B cell (primary cell): ENCODE measurements at regions not wholly inside any gene's neighbourhood (a gene's known extent, or its start where the extent isn't known, plus 50 kb on each side); places are given as distances from the start of the nearest gene placed in this dataset.

ENCODE experiments used
- ATAC-seq: fragments of 200-7000 bp; cut with Tn5 transposase; one replicate; pipeline ENCODE4 v1.10.0; 2021; ENCODE audit warnings: low read depth, mild to moderate bottlenecking, moderate number of reproducible peaks, moderate library complexity
- CTCF ChIA-PET: fragments of 350-600 bp; sonication (Branson Sonifier 250); formaldehyde crosslinking; loops from one replicate; lab custom pipeline; 2021; ENCODE audit warnings: antibody characterized with exemption, inconsistent platforms; lab: Charles Lee
- POLR2A ChIA-PET: fragments of 350-600 bp; sonication (Branson Sonifier 250); formaldehyde crosslinking; loops from one replicate; lab custom pipeline; 2021; ENCODE audit warnings: antibody characterized with exemption; lab: Charles Lee
- DNase-seq: peaks from one replicate; pipeline ENCODE4 v3.0.0; 2013
- H2AFZ ChIP-seq: 2 replicates; pipeline ENCODE4 v1.6.1; 2012; ENCODE audit warnings: mild to moderate bottlenecking, low read depth, low read length; ENCODE audit not compliant: insufficient read depth, poor library complexity, severe bottlenecking
- H3K27ac ChIP-seq, 2 donors: 1 replicate in 1 of 2; 2 replicates in 1 of 2; pipeline ENCODE4 v1.5.1; 2012 to 2013; ENCODE audit warnings: low read length in 2 of 2, mild to moderate bottlenecking in 2 of 2, moderate library complexity in 1 of 2
- H3K27me3 ChIP-seq, 4 experiments: fragments of 200-600 bp in 1 of 4; sonication (generic) in 1 of 4; replicated peaks in 1 of 4; 1 replicate in 2 of 4; 2 replicates in 2 of 4; pipeline versions ENCODE4 v1.6.1 to v1.7.0; 2013 to 2016; ENCODE audit warnings: low read length in 3 of 4, mild to moderate bottlenecking in 2 of 4, mixed read lengths in 1 of 4, moderate library complexity in 1 of 4; ENCODE audit not compliant: insufficient read depth in 4 of 4, control insufficient read depth in 3 of 4; ENCODE audit errors: control extremely low read depth in 1 of 4
- H3K36me3 ChIP-seq, 2 experiments: replicated peaks in 1 of 2; 1 replicate in 1 of 2; 2 replicates in 1 of 2; pipeline versions ENCODE4 v1.6.1 to v1.7.1; 2013; ENCODE audit warnings: low read length in 1 of 2; ENCODE audit not compliant: insufficient read depth in 2 of 2, control insufficient read depth in 1 of 2; ENCODE audit errors: control extremely low read depth in 1 of 2, extremely low read depth in 1 of 2
- H3K4me1 ChIP-seq, 2 donors: fragments of 200-600 bp in 1 of 2; sonication (generic) in 1 of 2; 1 replicate in 1 of 2; 2 replicates in 1 of 2; pipeline versions ENCODE4 v1.5.1 to v1.6.1; 2013 to 2017; ENCODE audit warnings: low read length in 2 of 2; ENCODE audit not compliant: control insufficient read depth in 2 of 2, insufficient read depth in 2 of 2
- H3K4me2 ChIP-seq: replicated peaks from 2 replicates; pipeline ENCODE3; 2012; ENCODE audit warnings: mild to moderate bottlenecking, low read depth, low read length; ENCODE audit not compliant: poor library complexity, severe bottlenecking
- H3K4me3 ChIP-seq, 5 experiments: fragments of 200-600 bp in 1 of 5; sonication (generic) in 1 of 5; 1 replicate in 3 of 5; 2 replicates in 2 of 5; pipeline versions ENCODE4 v1.5.1 to v1.7.0; 2011 to 2016; ENCODE audit warnings: low read length in 4 of 5, mild to moderate bottlenecking in 4 of 5, low read depth in 2 of 5, control low read depth in 1 of 5, moderate library complexity in 1 of 5; ENCODE audit not compliant: insufficient read depth in 1 of 5; ENCODE audit errors: control extremely low read depth in 1 of 5, extremely low read depth in 1 of 5
- H3K79me2 ChIP-seq: fragments of 200-600 bp; sonication (generic); one replicate; pipeline ENCODE4 v1.6.0; 2016; ENCODE audit warnings: low read length; ENCODE audit not compliant: control insufficient read depth, insufficient read depth
- H3K9ac ChIP-seq: fragments of 200-600 bp; sonication (generic); 2 replicates; pipeline ENCODE4 v1.6.1; 2017; ENCODE audit warnings: mild to moderate bottlenecking, low read length, moderate library complexity
- H3K9me3 ChIP-seq, 3 donors: one replicate each; pipeline versions ENCODE4 v1.6.1 to v1.7.1; 2013; ENCODE audit warnings: low read length in 2 of 3; ENCODE audit not compliant: control insufficient read depth in 2 of 3, insufficient read depth in 1 of 3; ENCODE audit errors: control extremely low read depth in 1 of 3
- H4K20me1 ChIP-seq: 2 replicates; pipeline ENCODE4 v1.6.0; 2012; ENCODE audit warnings: mild to moderate bottlenecking, low read length; ENCODE audit not compliant: insufficient read depth, control insufficient read depth, poor library complexity, severe bottlenecking
- H3K27ac Mint-ChIP-seq: one replicate; pipeline ENCODE4 v1.8.0; 2021; ENCODE audit warnings: mixed read lengths
- H3K27me3 Mint-ChIP-seq: one replicate; pipeline ENCODE4 v1.8.0; 2021; ENCODE audit warnings: mixed read lengths
- H3K4me1 Mint-ChIP-seq: one replicate; pipeline ENCODE4 v1.8.0; 2021; ENCODE audit warnings: mixed read lengths
- H3K4me3 Mint-ChIP-seq: one replicate; pipeline ENCODE4 v1.8.0; 2021; ENCODE audit warnings: mixed read lengths
- H3K9me3 Mint-ChIP-seq: one replicate; pipeline ENCODE4 v1.8.0; 2022; ENCODE audit warnings: mixed read lengths; ENCODE audit not compliant: insufficient read depth
- CTCF ChIP-seq: fragments of 200-600 bp; IDR thresholded peaks from one replicate; pipeline ENCODE4 v1.8.0; 2022; ENCODE audit warnings: antibody characterized with exemption, mild to moderate bottlenecking
- EZH2 ChIP-seq: IDR thresholded peaks from 2 replicates; pipeline ENCODE4 v1.6.1; 2012; ENCODE audit warnings: borderline replicate concordance, low read depth, mild to moderate bottlenecking, moderate library complexity, low read length; ENCODE audit not compliant: insufficient read depth, poor library complexity, severe bottlenecking
- WGBS: methylation state at CpG from one replicate; pipeline ENCODE4 v1.1.5; 2013; ENCODE audit warnings: missing lambda C conversion rate; ENCODE audit not compliant: insufficient coverage; 5-methylcytosine and 5-hydroxymethylcytosine counted together
- intact Hi-C: fragments of 100-400 bp; cut with micrococcal nuclease; formaldehyde crosslinking; loops from one replicate; pipeline ENCODE4 v1.10.0; 2022

GRCh38 chr16:74107795-74108610, 188.6 kb upstream of the PSMD7 start:
- POLR2A ChIA-PET = no interaction called here
- intact Hi-C loops = no loop called here
- TF ChIP-seq EZH2 = no peak
- peak; percentile 45 for TF ChIP-seq CTCF
- WGBS = 38% methylated on average over 13 of the region's 18 CpGs
- no peaks in the 10 kb centered on the region for H3K27me3 Mint-ChIP-seq
- Histone ChIP-seq H3K36me3 (no peaks in the 10 kb centered on the region), H3K4me3 (peak overlapping the region in 1 of 5 experiments; percentile 19), H3K27ac (no peak overlapping the region), H3K4me1 (peaks cover 3 to 4% of the 10 kb centered on the region in 2 donors), H3K27me3 (no peaks in the 10 kb centered on the region), H2AFZ (peak overlapping the region; percentile 77), H3K9me3 (no peaks in the 10 kb centered on the region), H3K79me2 (no peaks in the 10 kb centered on the region), H3K4me2 (peak overlapping the region; percentile 53), H4K20me1 (no peaks in the 10 kb centered on the region), H3K9ac (peak overlapping the region; percentile 29)
- CTCF ChIA-PET = interaction anchor here (0.8 kb wide), 1 partner anchor 17 kb away, joined by 3 read pairs; no protein-coding TSS in a partner anchor
- H3K4me1 Mint-ChIP-seq = peaks cover 6% of the 10 kb centered on the region
- no peak overlapping the region for H3K27ac Mint-ChIP-seq
- no peaks in the 10 kb centered on the region for H3K9me3 Mint-ChIP-seq
- DNase-seq (peak; percentile 13), ATAC-seq (no peak)
- no peak overlapping the region for H3K4me3 Mint-ChIP-seq

GRCh38 chr16:74104022-74104421, 192.6 kb upstream of the PSMD7 start:
- H3K27ac Mint-ChIP-seq = no peak overlapping the region
- POLR2A ChIA-PET = no interaction called here

More at GRCh38 chr16:74104022-74104421, 192.6 kb upstream of the PSMD7 start:
- no peaks in the 10 kb centered on the region for H3K9me3 Mint-ChIP-seq
- H3K4me1 Mint-ChIP-seq = peaks cover 6% of the 10 kb centered on the region
- Histone ChIP-seq H3K9ac (no peak overlapping the region), H3K27me3 (no peaks in the 10 kb centered on the region), H3K27ac (no peak overlapping the region), H3K36me3 (no peaks in the 10 kb centered on the region), H3K4me2 (no peak overlapping the region), H3K79me2 (no peaks in the 10 kb centered on the region), H3K9me3 (no peaks in the 10 kb centered on the region), H3K4me3 (no peak overlapping the region), H2AFZ (no peak overlapping the region), H4K20me1 (no peaks in the 10 kb centered on the region), H3K4me1 (peaks cover 3 to 4% of the 10 kb centered on the region in 2 donors)
- TF ChIP-seq CTCF (no peak), EZH2 (no peak)
- H3K27me3 Mint-ChIP-seq = no peaks in the 10 kb centered on the region
- no peak overlapping the region for H3K4me3 Mint-ChIP-seq
- DNase-seq (no peak), ATAC-seq (no peak)
- CTCF ChIA-PET = no interaction called here
- no CpG with 5 or more reads among the region's 2 CpGs for WGBS
- intact Hi-C loops = no loop called here
